NCI-H1092 (cell line): ENCODE measurements at regions not wholly inside any gene's neighbourhood (a gene's known extent, or its start where the extent isn't known, plus 50 kb on each side); places are given as distances from the start of the nearest gene placed in this dataset.
"Not testable (repeated sequence)": the region's sequence is repeated elsewhere in the genome, so short reads cannot be mapped to it uniquely, and the experiment has no call there.

Source experiments
- DNase-seq: peaks from one replicate; lab custom pipeline; 2025; lab: John Stamatoyannopoulos, UW

DNA sequence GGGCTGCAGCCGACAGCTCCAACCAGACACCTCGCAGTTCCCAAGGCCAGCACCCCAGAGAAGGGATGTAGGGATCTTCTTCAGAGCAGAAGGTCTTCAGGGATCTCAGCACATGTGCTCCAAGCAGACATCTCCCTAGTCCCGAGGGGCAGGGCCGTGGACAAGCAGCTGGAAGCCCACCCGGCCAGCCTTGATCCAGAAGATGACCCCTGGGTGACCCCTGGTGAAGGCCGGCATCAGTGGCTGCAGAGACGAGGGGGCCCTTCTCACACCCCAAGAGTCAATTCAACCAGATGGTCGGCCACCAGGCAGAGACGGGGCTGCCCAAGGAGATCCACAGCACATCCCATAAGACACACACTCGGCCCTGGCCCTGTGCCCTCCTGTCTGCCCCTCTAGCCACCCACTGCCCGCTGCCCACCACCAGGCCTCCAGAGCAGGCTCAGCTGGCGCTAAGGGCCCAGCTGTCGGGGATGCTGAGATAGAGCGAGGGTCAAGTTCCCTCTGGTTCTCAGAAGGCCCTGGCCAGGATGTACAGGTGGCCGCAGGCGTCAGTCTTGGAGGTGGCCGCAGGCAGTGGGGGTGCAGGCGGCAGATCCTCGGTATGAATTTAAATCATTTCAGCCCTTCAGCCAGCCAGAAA, 168.3 kb downstream of the BRD1 start:
- DNase-seq: no peak

DNA sequence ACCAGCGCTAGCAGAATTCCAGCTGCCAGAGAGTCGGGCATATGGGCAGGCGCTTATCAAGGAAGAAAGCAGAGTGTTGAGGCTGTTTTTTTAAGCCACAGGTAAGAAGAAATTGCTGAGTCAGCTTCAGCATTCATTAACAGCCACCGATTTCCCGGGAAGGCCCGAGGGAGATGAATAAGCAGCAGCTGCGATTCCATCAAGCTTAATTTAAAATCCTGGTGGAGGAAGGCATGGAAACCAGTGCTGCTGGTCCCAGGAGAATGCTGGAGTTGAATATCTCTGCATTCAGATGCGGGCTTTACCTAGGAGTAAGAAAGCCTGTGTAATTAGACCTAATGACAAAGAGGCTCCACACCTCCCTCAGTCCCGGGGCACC, 168.8 kb downstream of the BRD1 start:
- DNase-seq: no peak

DNA sequence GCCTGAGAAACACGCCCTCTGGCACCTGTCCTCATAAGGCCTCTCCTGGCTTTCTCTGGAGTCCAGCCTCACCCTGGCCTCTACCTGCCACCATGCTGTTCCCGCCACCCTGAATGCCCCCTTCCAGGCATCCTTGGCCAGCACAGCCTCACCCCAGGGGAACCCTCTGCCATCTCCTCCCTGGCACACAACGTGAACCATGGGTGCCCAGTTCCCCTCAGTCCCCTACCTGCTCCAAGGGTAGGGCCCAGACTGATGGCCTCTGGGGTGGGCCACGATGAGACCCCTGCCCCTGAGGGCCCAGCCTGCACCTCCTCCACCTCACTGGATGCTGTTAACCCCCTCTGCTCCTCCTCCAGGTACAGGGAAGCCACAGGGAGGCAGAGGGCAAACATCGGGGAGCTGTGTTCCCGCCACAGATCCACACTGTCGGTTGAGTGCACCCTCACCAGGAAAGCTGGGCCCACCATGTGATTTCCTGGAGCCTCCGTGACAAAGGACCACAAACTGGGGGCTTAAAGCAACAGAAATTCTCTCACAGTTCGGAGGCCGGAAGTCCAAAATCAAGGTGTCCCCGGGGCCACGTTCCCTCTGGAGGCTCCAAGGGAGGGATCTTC, 169.6 kb downstream of the BRD1 start:
- no peak for DNase-seq

DNA sequence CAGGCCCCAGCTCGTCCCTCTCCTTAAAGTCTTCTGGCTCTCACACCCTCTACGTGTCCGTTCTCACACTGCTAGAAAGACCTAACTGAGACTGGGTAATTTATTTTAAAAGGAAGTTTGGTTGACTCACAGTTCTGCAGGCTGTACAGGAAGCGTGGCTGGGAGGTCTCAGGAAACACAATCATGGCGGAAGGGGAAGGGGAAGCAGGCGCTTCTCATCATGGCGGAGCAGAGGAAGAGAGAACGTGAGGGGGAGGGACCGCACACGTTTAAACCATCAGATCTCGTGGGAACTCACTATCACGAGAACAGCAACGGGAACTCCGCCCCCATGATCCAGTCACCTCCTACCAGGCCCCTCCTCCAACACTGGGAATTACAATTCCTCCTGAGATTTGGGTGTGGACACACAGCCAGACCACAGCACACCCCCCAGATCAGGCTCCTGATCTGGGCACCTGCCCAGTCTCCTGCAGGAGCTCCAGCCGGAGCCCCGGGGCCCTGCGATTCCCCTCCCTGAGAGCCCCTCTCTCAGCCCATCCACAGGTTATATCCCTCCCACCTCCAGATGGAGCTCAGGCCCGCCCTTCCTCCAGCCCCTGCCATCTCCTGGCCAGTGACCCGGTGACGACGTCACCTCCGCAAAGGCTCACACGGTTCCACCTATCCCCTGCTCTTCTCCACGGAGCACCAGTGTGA, 170.2 kb downstream of the BRD1 start:
- DNase-seq: no peak

DNA sequence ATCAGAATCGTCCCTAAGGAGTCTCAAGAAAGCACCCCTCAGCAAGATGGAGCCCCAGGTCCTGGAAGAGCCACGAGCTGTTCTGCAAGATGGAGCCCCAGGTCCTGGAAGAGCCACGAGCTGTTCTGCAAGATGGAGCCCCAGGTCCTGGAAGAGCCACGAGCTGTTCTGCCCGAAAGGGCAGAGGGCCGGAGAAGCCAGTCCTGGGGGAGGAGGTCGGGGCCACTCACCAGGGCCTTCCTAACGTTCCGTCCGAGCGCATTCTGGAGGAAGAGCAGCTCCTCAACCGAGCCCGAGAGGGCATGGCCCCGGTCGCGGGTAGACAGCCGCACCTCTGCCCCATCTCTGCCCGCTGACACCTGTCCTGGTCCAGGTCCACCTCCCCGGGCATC, 170.8 kb downstream of the BRD1 start:
- not testable (repeated sequence) for DNase-seq

DNA sequence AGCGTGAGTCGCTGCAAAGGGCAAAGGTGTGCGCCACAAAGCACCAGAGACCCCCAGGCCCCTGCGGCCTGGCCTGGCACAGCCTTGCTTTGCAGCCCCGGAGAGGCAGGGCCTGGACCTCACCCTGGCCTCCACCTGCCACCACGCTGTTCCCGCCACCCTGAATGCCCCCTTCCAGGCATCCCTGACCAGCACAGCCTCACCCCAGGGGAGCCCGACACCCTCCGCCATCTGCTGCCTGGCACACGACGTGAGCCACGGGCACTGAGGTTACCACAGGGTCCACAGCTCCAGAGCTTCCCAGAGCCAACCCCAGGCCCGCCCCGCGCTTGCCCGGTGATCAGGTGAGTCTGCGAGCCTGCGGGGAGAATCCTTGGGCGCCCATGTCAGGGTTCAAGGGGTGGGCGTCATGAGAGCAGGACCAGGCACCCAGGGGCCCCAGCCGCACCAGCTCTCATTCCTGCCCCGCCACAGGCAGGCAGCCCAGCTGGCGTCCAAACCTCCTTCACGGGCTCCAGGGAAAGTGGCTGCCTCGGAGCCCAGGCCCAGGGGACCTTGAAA, 171.3 kb downstream of the BRD1 start:
- DNase-seq: no peak

DNA sequence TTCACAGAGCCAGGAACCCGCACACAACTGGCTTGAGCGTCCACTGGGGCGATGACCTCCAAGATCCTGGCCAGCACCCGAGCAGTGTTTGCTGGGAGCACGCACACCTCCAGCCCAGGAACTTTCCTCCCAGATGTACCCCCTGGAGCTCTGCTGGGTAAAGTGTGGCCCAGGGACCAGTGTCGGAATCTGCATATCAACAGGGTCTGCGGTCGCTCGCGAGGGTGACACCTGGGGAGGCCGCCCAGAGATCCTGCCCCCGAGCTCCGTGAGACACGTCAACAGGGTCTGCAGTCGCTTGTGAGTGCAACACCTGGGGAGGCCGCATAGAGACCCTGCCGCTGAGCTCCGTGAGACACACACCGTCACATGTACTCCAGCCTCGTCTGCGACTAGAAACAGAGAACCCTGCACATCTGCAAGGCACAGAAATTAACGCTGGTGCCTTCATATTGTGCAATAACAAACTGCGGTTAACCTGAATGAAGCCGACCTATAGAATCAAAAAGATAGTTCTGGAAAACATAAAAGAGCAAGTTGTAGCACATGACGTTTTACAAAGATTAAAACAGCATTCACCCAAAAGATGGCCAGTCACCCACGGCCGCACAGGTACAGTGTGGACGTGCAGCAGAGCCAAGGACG, 172.4 kb downstream of the BRD1 start:
- no peak for DNase-seq

DNA sequence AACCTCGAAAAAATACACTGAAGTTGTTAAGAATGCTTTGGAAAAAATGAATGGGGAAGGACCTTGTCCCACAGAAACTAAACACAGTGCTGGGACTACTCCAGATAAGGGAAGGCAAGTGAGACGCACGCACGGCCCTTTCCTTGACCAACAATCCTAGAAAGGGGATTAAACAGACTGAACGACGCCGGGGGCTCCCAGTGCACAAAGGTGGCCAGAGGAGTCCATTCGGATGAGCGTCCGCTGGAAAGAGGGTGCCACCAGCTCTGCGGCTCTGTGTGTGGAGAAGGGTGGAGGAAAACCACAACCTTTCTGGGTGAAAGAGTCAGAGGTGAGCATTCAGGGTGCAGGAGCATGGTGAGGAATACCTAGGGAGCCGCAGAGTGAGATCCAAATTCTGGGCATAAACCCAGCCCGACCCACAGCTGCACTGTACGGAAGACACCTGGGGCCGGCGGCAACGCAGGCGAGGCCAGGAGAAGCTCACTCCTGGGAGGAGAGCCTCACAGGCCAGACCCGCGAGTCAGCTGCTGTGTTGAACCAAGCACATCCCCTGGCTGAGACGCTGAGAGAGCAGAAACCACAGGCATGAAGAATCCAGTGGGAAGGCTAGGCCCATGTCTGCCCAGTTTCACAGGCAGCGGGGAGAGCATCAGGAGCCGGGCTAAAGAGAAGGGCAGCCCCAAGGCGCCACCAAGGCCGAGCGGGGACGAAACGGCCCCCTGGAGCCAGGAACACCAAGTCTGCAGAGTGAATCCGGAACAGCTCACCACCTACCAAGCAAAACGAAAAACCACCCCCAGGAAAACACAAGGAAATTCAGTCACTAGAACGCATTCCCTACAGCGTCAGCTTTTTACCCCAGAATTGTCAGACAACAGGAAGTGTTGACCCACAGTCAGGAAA, 177.1 kb downstream of the BRD1 start:
- DNase-seq: no peak

DNA sequence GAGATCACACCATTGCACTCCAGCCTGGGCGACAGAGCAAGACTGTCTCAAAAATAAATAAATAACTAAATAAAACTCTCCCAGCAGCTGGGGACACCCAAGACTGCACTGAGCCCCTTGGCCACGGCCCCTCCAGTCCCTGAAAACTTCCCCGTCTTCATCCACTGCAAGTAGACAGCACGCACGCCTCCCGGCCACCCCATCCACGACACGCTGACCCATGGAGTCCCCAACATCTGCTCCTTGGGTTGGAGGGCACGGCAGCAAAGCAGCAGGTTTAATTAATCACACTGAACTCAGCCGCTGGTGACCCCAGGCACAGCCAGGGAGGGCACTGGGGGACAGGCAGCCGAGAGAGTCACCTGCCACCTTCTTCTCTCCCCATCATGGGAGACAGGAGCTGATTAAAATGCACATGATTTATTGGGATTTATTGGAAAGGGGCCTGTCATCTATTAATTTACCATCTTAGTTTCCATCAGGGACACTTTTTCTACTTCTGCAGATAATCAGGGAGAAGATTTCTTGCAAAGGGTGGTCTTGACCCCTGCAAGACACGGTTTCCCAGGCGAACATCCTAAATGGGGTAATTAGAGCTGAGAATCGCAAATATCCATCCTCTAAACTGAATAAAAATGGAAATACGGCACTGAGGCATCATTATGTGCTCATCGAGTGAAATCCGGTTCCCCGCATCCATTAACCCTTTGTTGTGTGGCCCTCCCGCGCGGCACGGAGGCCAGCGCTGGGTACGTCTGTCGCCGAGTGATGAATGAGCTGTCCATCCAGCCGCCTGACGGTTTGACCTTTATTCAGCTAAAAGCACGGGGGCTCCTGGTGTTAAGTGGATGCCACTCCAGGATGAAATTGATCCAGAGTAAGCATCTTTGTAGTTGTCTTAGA, 178.3 kb downstream of the BRD1 start:
- no peak for DNase-seq

DNA sequence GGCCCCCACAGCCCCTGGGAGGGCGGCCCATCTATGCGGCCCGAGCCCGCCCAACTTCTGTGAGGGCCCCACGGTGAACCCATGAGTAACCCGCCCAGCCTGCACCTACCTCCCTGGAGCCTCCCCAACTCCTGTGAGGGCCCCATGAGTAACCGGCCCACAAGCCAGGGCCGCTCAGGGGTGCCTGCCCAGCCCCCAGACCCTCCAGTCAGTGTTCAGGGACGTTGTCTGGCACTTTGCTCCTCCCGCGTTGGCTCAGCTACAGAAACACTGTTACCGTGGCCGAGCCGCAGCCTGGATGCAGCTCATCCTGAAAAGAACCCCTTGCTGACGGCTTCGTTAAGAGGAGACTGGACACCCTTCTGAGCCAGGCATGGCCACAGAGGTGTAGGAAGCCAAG, 179.6 kb downstream of the BRD1 start:
- DNase-seq: no peak

DNA sequence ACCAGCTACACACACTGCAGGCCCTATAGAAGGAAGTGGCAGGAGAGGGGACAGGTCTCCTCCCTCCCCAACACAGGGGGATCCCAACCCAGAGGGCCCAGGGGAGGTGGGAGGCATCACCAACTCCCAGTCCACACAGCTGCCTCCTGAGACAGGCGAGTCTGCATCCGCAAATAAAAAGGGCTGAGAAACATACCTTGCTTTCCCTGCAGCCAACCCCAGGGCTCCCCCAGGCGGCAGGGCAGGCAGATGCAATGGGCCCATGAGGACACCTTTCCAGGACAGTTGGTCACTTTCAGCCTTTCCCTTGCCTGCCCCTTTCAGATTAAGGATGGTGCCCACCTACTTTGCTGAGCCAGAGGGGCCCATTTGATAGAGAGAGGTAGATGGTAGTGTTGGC, 180.0 kb downstream of the BRD1 start:
- no peak for DNase-seq

DNA sequence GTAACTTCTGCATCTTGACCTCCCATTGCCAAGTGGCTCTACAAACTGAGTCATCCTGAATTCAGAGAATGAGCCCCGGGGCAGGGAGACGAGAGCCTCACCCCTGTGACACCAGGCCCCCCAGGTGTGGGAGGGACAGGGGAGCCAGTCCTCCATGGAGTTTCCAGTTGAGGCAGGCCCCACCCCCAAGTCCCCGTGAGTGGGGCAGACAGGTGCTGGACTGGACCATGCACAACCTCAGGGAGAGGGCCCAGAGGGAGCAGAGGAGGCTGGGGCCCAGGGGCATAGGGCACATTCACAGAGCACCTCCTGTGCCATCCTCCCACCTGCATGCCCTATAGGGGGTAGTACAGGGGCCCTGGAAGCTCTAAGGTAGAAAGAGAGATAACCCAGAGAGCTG, 180.8 kb downstream of the BRD1 start:
- DNase-seq: no peak

DNA sequence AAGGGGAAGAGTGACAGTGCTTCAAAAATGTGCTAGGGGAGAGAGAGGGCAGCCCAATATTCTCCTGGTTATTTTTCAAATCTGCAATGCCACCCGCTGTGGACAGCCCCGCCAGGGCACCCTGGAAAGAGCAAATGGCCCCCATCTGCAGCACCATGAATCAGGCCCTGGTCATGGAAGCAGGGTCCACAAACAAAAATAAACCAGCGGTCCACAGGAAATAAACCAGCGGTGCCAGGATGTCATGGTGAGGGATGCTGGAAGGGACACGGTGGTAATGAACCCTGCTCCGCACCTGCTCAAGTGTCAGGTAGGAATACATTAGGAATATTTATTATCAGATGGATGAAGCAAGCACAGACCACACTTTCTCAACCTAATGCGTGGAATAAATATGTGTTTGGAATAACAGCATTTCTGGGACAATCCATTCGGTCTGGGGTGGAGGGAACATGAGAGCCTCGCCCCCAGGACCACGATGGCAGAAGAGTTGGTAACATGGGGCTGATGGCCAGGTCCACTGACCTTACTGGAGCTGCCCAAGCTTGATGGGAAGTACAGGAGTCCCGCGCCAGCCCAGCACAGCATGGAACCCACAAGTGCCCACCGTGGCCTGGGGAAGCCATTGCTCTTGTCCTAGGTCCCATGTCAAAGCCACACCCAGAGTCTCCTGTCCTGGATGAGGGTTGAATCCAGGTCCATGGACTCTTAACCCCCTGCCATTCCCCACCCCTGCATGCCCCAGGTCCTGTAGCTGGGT, 181.7 kb downstream of the BRD1 start:
- no peak for DNase-seq

DNA sequence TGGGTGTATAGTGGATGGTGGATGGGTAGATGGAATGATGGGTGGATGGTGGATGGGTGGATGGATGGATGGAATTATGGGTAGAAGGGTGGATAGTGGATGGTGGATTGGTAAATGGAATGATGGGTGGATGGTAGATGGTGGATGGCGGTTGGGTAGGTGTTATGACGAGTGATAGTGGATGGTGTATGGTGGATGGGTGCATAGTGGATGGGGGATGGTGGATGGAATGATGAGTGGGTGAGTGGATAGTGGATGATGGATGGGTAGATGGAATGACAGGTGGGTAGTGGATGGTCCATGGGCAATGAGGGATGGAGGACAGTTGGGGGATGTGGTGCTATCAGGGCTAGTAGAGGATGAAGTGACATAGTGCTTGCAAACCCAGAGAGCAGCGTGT, 182.4 kb downstream of the BRD1 start:
- no peak for DNase-seq

DNA sequence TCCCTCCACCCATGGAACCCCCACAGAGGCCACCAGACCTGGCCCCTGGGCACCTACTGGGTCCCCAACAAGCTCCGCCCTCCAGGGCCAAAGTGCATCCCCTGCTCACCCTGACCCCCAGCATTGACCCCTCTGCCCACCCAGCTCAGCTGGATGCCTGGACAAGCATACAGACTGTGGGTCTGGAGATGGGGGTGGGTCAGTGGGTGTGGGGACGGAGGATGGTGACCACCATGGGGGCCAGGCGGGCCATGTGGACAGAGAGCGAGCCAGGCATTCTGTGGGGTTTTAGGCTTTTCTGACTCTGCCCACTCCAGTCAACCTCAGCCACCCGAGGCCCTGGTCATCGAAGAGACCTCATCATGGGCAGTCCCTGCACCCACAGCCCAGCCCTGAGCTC, 183.7 kb downstream of the BRD1 start:
- no peak for DNase-seq

DNA sequence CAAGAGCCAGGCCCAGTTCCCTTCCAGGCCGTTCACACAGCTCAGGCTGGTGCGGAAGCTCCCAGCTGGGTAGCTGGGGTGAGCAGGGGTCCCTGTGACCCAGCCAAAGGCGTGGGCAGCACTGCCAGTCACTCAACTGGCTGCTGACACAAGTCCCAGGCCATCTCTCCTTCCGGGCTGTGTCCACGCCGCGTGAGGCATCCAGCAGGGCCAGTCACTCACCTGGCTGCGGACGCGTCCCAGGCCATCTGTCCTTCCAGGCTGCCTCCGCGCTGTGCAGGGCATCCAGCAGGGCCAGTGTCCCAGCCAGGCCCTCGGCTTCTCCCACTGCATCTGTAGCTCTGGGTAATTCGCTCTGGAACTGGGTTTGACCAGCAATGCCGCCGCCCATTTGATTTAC, 184.2 kb downstream of the BRD1 start:
- no peak for DNase-seq

DNA sequence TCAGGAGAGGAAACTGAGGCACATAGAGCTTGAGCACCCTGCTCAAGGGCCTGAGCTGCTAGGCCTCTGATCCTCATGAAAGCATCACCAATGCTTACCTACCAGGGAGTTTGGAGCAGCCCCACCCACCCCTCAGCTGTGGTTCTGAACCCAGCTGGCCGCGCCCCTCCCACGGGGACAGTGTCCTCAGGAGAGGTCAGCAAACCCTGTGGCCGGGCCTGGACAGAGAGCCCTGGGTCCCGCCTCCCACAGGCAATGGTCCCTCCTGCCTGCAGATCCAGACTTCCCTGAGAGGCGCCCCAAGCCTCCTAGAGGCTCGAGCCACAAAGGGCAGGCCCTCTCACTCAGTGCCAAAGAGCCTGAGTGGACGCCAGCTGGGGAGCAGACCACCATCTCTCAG, 184.9 kb downstream of the BRD1 start:
- no peak for DNase-seq

DNA sequence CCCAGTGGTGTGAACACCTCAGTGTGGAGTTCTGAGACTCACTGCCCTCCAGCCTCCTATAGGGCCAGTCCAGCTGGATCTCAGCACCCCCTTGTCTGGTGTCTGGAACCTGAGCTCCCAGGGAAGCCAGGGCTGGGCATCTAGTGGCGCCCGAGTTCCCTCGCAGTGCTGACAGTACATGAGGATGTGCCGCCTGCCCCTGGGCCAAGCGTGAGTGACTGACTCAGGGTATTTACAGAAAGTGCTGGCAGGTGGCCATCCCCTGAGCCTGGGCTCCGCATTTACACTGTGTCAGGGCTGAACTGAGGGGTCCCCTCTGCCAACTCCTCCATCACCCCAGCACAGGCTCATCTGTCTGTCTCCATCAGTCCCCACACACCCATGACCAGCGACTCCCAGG, 185.3 kb downstream of the BRD1 start:
- DNase-seq: no peak

DNA sequence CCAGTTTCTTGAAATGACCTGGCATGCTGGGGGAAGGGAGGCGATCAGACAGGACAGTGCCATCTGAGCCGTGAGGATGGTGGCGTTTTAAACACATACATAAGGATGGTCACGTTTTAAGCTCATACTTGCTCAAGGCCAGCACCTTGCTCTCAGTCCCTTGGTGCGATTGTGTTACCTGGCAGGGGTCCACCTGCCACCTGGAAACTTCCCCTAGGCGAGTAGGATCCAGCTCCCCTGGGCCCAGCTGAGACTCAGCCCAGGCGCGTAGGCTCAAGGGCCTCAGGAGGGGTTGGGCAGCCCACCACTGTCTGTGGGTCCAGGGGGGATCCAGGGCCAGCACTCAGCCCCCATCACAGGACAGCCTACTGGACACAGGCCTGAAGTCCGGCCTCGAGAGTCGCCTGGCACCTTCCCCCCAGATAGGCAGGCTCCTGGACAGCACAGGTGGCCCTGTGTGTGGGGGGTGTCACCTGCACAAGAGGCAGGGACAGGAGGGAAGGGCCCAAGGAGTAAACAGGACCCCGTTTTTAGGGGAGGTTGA, 185.8 kb downstream of the BRD1 start:
- DNase-seq: no peak
